PFSK-1 (cell line): ENCODE measurements at regions not wholly inside any gene's neighbourhood (a gene's known extent, or its start where the extent isn't known, plus 50 kb on each side); places are given as distances from the start of the nearest gene placed in this dataset.

Experiments
- FOXP2 ChIP-seq: optimal IDR thresholded peaks from 2 replicates; pipeline ENCODE3; 2011; ENCODE audit warnings: borderline replicate concordance, control low read depth, inconsistent platforms; ENCODE audit not compliant: insufficient read depth; ENCODE audit errors: extremely low read length, extremely low read depth
- POLR2AphosphoS5 ChIP-seq: IDR thresholded peaks from 2 replicates; pipeline ENCODE4 v1.6.1; 2012; ENCODE audit warnings: low read depth, mild to moderate bottlenecking, control low read depth, low read length, moderate library complexity
- REST ChIP-seq, 2 experiments: IDR thresholded peaks; 2 replicates each; pipeline versions ENCODE4 v1.6.1 to v1.8.0; 2011 to 2012; ENCODE audit warnings: low read depth in 2 of 2, low read length in 2 of 2, control low read depth in 1 of 2, inconsistent platforms in 1 of 2, mild to moderate bottlenecking in 1 of 2, moderate library complexity in 1 of 2; ENCODE audit not compliant: insufficient read depth in 1 of 2
- SIN3A ChIP-seq: IDR thresholded peaks from 2 replicates; pipeline ENCODE4 v1.6.1; 2012; ENCODE audit warnings: mild to moderate bottlenecking, low read length, moderate library complexity, borderline replicate concordance; ENCODE audit not compliant: insufficient read depth
- TAF1 ChIP-seq: IDR thresholded peaks from 2 replicates; pipeline ENCODE4 v1.6.1; 2012; ENCODE audit warnings: low read length, control low read depth, borderline replicate concordance; ENCODE audit not compliant: insufficient read depth

DNA sequence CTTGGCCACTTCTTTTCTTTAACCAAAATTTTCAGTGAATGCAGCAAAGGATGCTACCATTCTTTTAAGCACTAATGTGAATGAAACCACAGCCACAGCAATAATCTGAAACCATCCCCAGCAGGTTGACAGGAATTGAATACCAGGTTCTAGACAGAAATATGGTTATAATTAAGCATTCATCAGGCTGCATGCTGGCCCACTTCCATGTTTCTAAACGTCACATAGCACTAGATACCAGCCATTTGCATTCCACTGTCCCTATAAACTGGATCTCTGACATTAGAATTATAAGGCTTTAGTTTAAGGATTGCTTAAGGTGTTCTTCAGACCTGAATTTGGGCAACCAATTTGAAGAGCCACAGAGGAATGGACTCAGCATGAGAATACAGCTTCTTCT is 340.8 kb upstream of the KLF6 start:
- no peak for TF ChIP-seq REST (IDR thresholded peaks at IDR 0.05; ENCODE audit: insufficient read depth in 1 of 2, low read depth in 2 of 2, low read length in 2 of 2)
- no peak for TF ChIP-seq FOXP2
- TF ChIP-seq TAF1 = no peak
- no peak for TF ChIP-seq POLR2AphosphoS5

DNA sequence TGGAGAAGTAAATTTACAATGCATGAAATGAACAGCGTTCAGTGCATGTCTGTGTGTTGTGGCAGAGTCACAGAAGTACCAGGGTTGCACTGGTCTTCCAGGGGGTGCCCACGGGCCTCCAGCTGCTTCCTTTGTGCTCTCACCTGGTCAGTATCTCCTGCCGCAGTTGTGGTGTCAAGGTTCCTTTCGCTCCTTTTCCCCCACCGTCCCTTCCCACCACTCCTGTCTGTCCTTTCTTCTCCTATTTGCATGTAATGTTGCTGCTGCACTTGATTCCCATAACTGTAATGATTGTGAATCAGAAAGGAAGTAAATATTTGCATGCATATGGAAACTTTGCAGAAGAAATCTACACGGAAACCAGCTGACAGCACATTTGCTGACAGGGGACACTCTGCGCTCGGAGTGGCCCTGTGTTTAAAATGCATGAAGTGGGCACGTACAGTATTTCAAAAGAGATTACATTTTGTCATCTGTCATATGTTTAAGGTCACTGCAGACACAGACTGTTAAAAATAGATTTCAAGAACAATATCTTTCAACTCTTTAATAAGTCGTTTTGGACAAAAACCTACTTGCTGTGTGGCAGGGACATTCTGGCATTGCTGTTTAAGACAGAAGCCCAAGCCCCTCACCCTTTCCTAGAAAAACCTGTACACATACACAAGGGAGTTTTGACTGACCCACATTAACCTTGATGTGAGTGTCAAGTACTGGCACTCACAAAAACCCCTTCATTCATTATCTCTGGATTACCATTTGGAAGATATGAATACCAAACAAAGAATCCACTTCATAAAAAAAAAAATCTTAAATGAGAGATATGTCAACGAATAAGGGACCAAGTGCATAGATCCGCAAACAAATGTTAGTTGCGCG is 336.7 kb upstream of the KLF6 start:
- TF ChIP-seq FOXP2 (no peak), POLR2AphosphoS5 (no peak), SIN3A (no peak), TAF1 (no peak), REST (IDR thresholded peaks at IDR 0.05; ENCODE audit: insufficient read depth in 1 of 2, low read depth in 2 of 2, low read length in 2 of 2) (no peak)

DNA sequence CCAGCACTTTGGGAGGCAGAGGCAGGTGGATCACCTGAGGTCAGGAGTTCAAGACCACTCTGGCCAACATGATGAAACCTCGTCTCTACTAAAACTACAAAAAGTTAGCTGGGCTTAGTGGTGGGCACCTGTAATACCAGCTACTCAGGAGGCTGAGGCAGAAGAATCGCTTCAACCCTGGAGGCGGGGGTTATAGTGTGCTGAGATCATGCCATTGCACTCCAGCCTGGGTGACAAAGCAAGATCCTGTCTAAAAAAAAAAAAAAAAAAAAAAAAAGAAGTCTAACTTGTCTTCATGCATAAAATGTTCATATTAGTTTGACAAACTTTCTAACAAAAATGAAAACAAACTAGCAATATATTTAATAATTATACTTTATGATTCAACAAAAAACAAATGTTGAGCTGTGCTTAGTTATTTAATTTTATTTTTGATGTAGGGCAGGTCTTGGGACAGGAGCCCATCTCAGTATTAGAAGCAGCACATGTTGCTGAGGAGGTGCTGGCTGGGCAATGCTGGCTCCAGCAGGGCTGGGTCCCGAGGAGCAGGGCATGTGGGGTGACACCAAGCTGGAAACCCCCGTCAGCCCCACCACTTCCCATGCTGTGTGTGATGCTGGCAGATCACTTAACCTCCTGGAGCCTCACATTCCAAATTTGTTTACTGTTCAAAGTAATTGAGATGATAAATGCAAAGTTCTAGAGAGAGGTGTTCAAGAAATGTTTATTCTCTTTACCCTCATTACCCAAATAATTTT is 335.3 kb upstream of the KLF6 start:
- TF ChIP-seq REST (IDR thresholded peaks at IDR 0.05; ENCODE audit: insufficient read depth in 1 of 2, low read depth in 2 of 2, low read length in 2 of 2) (no peak), SIN3A (no peak), TAF1 (no peak), POLR2AphosphoS5 (no peak), FOXP2 (no peak)

GRCh38 chr10:4119107-4119506 is 334.1 kb upstream of the KLF6 start:
- TF ChIP-seq SIN3A (no peak), POLR2AphosphoS5 (no peak), TAF1 (no peak), REST (IDR thresholded peaks at IDR 0.05; ENCODE audit: insufficient read depth in 1 of 2, low read depth in 2 of 2, low read length in 2 of 2) (no peak), FOXP2 (no peak)
